Fibroblast of lung (primary cell): ENCODE measurements at regions not wholly inside any gene's neighbourhood (a gene's known extent, or its start where the extent isn't known, plus 50 kb on each side); places are given as distances from the start of the nearest gene placed in this dataset.
A peak's percentile ranks its signal among the peaks of the same experiment; 100 is the strongest.

Experiments used
- DNase-seq, 2 donors: peaks; one replicate each; pipeline versions ENCODE4 v3.0.0 to v3.0.0-alpha.2; 2010; ENCODE audit warnings: low read depth in 2 of 2
- H2AFZ ChIP-seq: 2 replicates; pipeline ENCODE4 v1.5.1; 2012; ENCODE audit warnings: low read length, control low read depth, inconsistent platforms
- H3K27ac ChIP-seq: 2 replicates; pipeline ENCODE4 v1.5.1; 2011; ENCODE audit warnings: low read length, control low read depth; ENCODE audit not compliant: insufficient read depth
- H3K27me3 ChIP-seq: 2 replicates; pipeline ENCODE4 v1.5.1; 2011; ENCODE audit warnings: mild to moderate bottlenecking, low read length; ENCODE audit not compliant: control insufficient read depth, insufficient read depth
- H3K36me3 ChIP-seq: 2 replicates; pipeline ENCODE4 v1.5.1; 2011; ENCODE audit warnings: low read length; ENCODE audit not compliant: control insufficient read depth, insufficient read depth
- H3K4me1 ChIP-seq: 2 replicates; pipeline ENCODE4 v1.5.1; 2011; ENCODE audit warnings: low read length; ENCODE audit not compliant: control insufficient read depth, insufficient read depth; ENCODE audit errors: extremely low read depth
- H3K4me2 ChIP-seq: 2 replicates; pipeline ENCODE4 v1.5.1; 2011; ENCODE audit warnings: low read length, control low read depth; ENCODE audit not compliant: insufficient read depth; ENCODE audit errors: extremely low read depth
- H3K4me3 ChIP-seq, 4 experiments: fragments of 200-600 bp in 1 of 4; sonication (generic) in 1 of 4; replicated peaks in 1 of 4; 2 replicates each; pipeline ENCODE4 v1.5.1; 2011 to 2016; ENCODE audit warnings: low read length in 4 of 4, low read depth in 3 of 4, mild to moderate bottlenecking in 3 of 4, control low read depth in 2 of 4, inconsistent platforms in 1 of 4, mixed read lengths in 1 of 4; ENCODE audit not compliant: insufficient read depth in 1 of 4; ENCODE audit errors: control extremely low read depth in 1 of 4
- H3K79me2 ChIP-seq: 2 replicates; pipeline ENCODE4 v1.5.1; 2012; ENCODE audit warnings: mild to moderate bottlenecking, low read length, inconsistent platforms; ENCODE audit not compliant: control insufficient read depth, insufficient read depth
- H3K9ac ChIP-seq: 2 replicates; pipeline ENCODE4 v1.5.1; 2011; ENCODE audit warnings: mild to moderate bottlenecking, low read length, control low read depth; ENCODE audit not compliant: insufficient read depth
- H3K9me3 ChIP-seq: 2 replicates; pipeline ENCODE4 v1.5.1; 2012; ENCODE audit warnings: low read depth, low read length; ENCODE audit not compliant: control insufficient read depth, insufficient read depth
- H4K20me1 ChIP-seq: 2 replicates; pipeline ENCODE4 v1.5.1; 2011; ENCODE audit warnings: low read length; ENCODE audit not compliant: control insufficient read depth, insufficient read depth; ENCODE audit errors: extremely low read depth
- CTCF ChIP-seq, 2 donors: IDR thresholded peaks in 1 of 2; conservative IDR thresholded peaks in 1 of 2; 1 replicate in 1 of 2; 2 replicates in 1 of 2; pipeline ENCODE4 v1.5.1; 2011 to 2012; ENCODE audit warnings: low read length in 2 of 2, control low read depth in 1 of 2, inconsistent platforms in 1 of 2, low read depth in 1 of 2, mild to moderate bottlenecking in 1 of 2
- EZH2 ChIP-seq: IDR thresholded peaks from 2 replicates; pipeline ENCODE4 v1.5.1; 2012; ENCODE audit warnings: low read length, control low read depth, mild to moderate bottlenecking; ENCODE audit errors: missing control alignments

DNA sequence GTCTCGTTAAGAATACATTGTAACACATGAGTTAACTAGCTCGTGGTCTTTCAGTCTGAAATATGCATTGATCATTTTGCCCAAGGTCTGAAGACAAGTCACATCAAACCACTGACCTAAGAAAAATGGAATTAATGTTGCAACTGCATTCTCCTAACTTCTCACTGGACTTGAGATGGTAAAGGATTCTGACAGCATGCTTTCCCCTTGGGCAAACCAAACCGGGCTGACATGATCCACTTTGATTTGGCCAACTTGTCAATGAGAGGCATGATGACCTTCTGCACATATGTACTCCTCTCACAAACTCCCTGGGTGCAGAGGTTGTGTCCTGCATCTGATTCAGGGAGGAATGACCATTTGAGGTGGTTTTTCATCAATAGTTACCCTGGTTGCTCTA, 1982.5 kb upstream of the PIK3C3 start:
- Histone ChIP-seq H3K9ac (no peak overlapping the region), H3K9me3 (no peaks in the 10 kb centered on the region), H3K27ac (no peak overlapping the region), H3K79me2 (no peaks in the 10 kb centered on the region), H2AFZ (no peak overlapping the region), H3K36me3 (no peaks in the 10 kb centered on the region), H4K20me1 (no peaks in the 10 kb centered on the region), H3K4me3 (no peak overlapping the region), H3K4me1 (no peaks in the 10 kb centered on the region), H3K4me2 (no peak overlapping the region), H3K27me3 (no peaks in the 10 kb centered on the region)
- no peak for TF ChIP-seq EZH2
- TF ChIP-seq CTCF (conservative IDR thresholded peaks at IDR 0.05 in 1 of 2, IDR thresholded peaks at IDR 0.05 in 1 of 2; ENCODE audit: low read depth in 1 of 2, low read length in 2 of 2): no peak
- no peak for DNase-seq

GRCh38 chr18:39969803-39970494, 1985.1 kb upstream of the PIK3C3 start:
- DNase-seq: peak in 1 of 2 donors; percentile 5
- no peaks in the 10 kb centered on the region for H3K27me3 ChIP-seq
- no peaks in the 10 kb centered on the region for H3K36me3 ChIP-seq
- H3K4me3 ChIP-seq: no peak overlapping the region
- no peaks in the 10 kb centered on the region for H3K79me2 ChIP-seq
- no peaks in the 10 kb centered on the region for H3K9me3 ChIP-seq
- H4K20me1 ChIP-seq: no peaks in the 10 kb centered on the region
- no peak overlapping the region for H2AFZ ChIP-seq
- H3K4me1 ChIP-seq: no peaks in the 10 kb centered on the region
- H3K27ac ChIP-seq: no peak overlapping the region
- no peak overlapping the region for H3K4me2 ChIP-seq
- no peak for TF ChIP-seq CTCF (conservative IDR thresholded peaks at IDR 0.05 in 1 of 2, IDR thresholded peaks at IDR 0.05 in 1 of 2; ENCODE audit: low read depth in 1 of 2, low read length in 2 of 2)
- no peak for TF ChIP-seq EZH2
- H3K9ac ChIP-seq: no peak overlapping the region

GRCh38 chr18:39966275-39966674, 1988.8 kb upstream of the PIK3C3 start:
- H3K9ac ChIP-seq: no peak overlapping the region
- no peaks in the 10 kb centered on the region for H3K79me2 ChIP-seq
- TF ChIP-seq CTCF (conservative IDR thresholded peaks at IDR 0.05 in 1 of 2, IDR thresholded peaks at IDR 0.05 in 1 of 2; ENCODE audit: low read depth in 1 of 2, low read length in 2 of 2) (peak in 1 of 2 donors; percentile 48), EZH2 (no peak)
- DNase-seq: no peak
- no peaks in the 10 kb centered on the region for H3K36me3 ChIP-seq
- no peaks in the 10 kb centered on the region for H3K4me1 ChIP-seq
- H4K20me1 ChIP-seq: no peaks in the 10 kb centered on the region
- H3K9me3 ChIP-seq: no peaks in the 10 kb centered on the region
- no peak overlapping the region for H3K4me2 ChIP-seq
- H3K27me3 ChIP-seq: no peaks in the 10 kb centered on the region
- H2AFZ ChIP-seq: no peak overlapping the region
- H3K4me3 ChIP-seq: no peak overlapping the region
- H3K27ac ChIP-seq: no peak overlapping the region
